SK-N-MC (cell line): ENCODE measurements at regions not wholly inside any gene's neighbourhood (a gene's known extent, or its start where the extent isn't known, plus 50 kb on each side); places are given as distances from the start of the nearest gene placed in this dataset.

Source experiments
- DNase-seq: peaks from one replicate; pipeline ENCODE4 v3.0.0-alpha.2; 2011; ENCODE audit warnings: low read depth, low spot score
- H3K27ac ChIP-seq: fragments of 200-600 bp; sonication (generic); 2 replicates; pipeline ENCODE4 v1.5.1; 2016; ENCODE audit warnings: mixed run types
- H3K36me3 ChIP-seq: fragments of 200-600 bp; sonication (generic); 2 replicates; pipeline ENCODE4 v1.6.1; 2017; ENCODE audit warnings: antibody characterized with exemption, low read length, mixed read lengths; ENCODE audit not compliant: insufficient read depth
- H3K4me3 ChIP-seq: fragments of 200-600 bp; sonication (generic); 2 replicates; pipeline ENCODE4 v1.5.1; 2016
- H3K9ac ChIP-seq: fragments of 200-600 bp; sonication (generic); 2 replicates; pipeline ENCODE4 v1.8.0; 2017; ENCODE audit warnings: mixed run types, mixed read lengths; ENCODE audit not compliant: insufficient read length
- H3K9me3 ChIP-seq: fragments of 200-600 bp; sonication (generic); 2 replicates; pipeline ENCODE4 v1.6.1; 2017; ENCODE audit warnings: low read depth, mild to moderate bottlenecking, antibody characterized with exemption, low read length, moderate library complexity, mixed read lengths
- EZH2 ChIP-seq: fragments of 200-600 bp; sonication (generic); IDR thresholded peaks from one replicate; pipeline ENCODE4 v1.6.1; 2017; ENCODE audit warnings: antibody characterized with exemption
- FOXP2 ChIP-seq: optimal IDR thresholded peaks from 2 replicates; pipeline ENCODE3; 2011; ENCODE audit warnings: mild to moderate bottlenecking, moderate library complexity; ENCODE audit not compliant: insufficient read depth; ENCODE audit errors: extremely low read length, control extremely low read depth
- POLR2AphosphoS5 ChIP-seq: IDR thresholded peaks from 2 replicates; pipeline ENCODE4 v1.6.1; 2012; ENCODE audit warnings: mild to moderate bottlenecking, low read depth, low read length, borderline replicate concordance

DNA sequence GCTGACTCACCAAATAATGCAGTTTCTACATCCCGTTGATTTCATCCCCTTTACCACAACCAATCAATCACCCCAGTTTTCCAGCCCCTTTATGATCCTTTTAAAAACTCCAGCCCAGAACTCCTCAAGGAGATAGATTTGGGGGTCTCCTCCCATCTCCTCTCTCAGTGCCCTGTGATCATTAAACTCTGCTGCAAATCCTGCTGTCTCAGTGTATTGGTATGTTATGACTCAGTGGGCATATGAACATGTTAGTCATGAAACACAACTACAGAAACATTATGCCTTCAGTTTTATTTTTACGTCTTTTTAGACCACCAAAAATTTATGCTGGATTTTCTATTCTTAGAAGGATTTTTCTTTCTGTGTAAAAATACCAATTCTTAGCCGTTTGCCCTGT is 213.7 kb downstream of the DIPK2A start:
- Histone ChIP-seq H3K36me3 (no peaks in the 10 kb centered on the region; the same call in 1 of the 2 replicates), H3K4me3 (no peak overlapping the region), H3K9ac (no peak overlapping the region), H3K27ac (no peak overlapping the region), H3K9me3 (no peaks in the 10 kb centered on the region; the same call in 1 of the 2 replicates)
- TF ChIP-seq POLR2AphosphoS5 = no peak
- TF ChIP-seq FOXP2 = no peak
- TF ChIP-seq EZH2 = no peak
- no peak for DNase-seq

DNA sequence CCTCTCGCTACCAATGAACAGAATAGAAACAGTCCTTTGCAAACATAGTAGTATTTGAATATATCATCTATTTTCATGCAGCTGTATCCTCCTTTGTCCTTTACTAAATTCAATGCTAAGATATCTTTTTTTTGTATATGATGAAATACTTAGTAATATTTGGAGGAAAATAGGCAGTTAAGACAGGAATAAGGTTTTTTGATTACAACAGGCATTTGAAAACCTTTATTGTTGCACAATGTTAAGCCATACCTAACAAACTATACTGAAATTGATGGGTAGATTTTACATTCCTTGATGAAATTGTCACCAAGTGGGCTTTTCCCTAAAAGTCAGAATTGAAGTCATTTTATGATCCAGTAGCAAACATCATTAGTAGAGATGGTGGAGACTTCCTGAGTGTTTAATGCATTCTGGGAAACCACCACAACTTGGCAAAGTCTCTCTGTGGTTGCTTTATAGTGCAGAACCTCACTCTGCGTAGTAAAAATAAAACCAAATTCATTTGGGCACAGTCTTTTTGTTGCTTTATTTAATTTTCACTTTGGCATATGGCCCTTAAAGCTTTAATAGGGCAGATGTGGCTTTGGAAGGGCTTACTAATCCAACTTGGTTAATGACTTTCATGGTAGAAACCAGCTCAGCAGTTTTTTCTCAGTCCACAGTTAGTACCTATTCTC is 216.0 kb downstream of the DIPK2A start:
- Histone ChIP-seq H3K27ac (peak overlapping the region; percentile 96), H3K9me3 (no peaks in the 10 kb centered on the region; the same call in 1 of the 2 replicates), H3K36me3 (no peaks in the 10 kb centered on the region; the same call in 1 of the 2 replicates), H3K9ac (peak overlapping the region; percentile 27), H3K4me3 (peak overlapping the region; percentile 67)
- TF ChIP-seq EZH2 = no peak
- TF ChIP-seq POLR2AphosphoS5 = peak; percentile 74; the same call in 1 of the 2 replicates
- no peak for TF ChIP-seq FOXP2
- peak; percentile 98 for DNase-seq

- H3K9ac ChIP-seq = no peak overlapping the region
- TF ChIP-seq FOXP2 = no peak
- TF ChIP-seq POLR2AphosphoS5 = no peak
- TF ChIP-seq EZH2 = no peak
- peak overlapping the region; percentile 96 for H3K27ac ChIP-seq
- peak overlapping the region; percentile 67 for H3K4me3 ChIP-seq
- peaks cover 2% of the 10 kb centered on the region; the same call in 1 of the 2 replicates for H3K9me3 ChIP-seq
- DNase-seq = no peak
- no peaks in the 10 kb centered on the region; the same call in 1 of the 2 replicates for H3K36me3 ChIP-seq
These were observed 217.4 kb downstream of the DIPK2A start for GRCh38 chr3:144189044-144189443.

DNA sequence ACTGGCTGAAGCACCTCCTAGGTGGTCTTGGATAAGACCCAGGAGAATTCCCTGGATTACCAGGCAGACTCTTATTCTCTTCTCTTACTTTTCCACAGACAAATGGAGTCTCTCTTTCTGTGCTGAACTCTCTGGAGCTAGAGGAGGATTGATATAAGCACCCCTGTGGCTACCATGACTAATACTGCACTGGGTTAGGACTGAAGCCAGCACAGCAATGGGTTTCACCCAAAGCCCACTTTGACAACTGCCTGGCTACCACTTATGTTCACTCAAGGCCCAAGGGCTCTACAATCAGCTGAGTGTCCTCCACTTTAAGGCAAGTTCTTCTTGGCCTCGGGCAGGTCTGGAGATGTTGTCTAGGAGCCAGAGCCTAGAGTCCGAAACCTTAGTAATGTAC is 225.5 kb downstream of the DIPK2A start:
- no peak for DNase-seq
- no peak overlapping the region for H3K4me3 ChIP-seq
- H3K9ac ChIP-seq = no peak overlapping the region
- H3K9me3 ChIP-seq = peaks cover 9% of the 10 kb centered on the region; the same call in 1 of the 2 replicates
- no peak for TF ChIP-seq POLR2AphosphoS5
- TF ChIP-seq FOXP2 = no peak
- TF ChIP-seq EZH2 = no peak
- H3K27ac ChIP-seq = no peak overlapping the region
- H3K36me3 ChIP-seq = peaks cover 2% of the 10 kb centered on the region; the same call in 1 of the 2 replicates

DNA sequence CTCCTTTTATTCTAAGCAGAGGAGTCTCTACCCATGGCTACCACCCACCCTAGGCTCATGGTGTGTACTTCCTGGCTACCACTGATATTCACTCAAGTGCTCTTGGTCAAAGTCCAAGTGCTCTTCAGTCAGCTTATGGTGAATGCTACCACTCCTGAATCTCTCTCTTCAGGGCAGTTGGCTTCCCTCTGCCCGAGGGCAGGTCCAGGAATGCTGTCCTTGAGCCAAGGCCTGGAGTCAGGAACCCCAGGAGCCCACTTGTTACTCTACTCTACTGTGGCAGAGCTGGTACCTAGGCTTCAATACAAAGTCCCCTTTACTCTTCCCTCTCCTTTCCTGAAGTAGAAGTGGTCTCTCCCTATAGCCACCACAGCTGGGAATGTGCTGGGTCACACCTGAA is 226.0 kb downstream of the DIPK2A start:
- Histone ChIP-seq H3K4me3 (no peak overlapping the region), H3K9ac (no peak overlapping the region), H3K36me3 (peaks cover 2% of the 10 kb centered on the region; the same call in 1 of the 2 replicates), H3K27ac (no peak overlapping the region), H3K9me3 (peaks cover 9% of the 10 kb centered on the region; the same call in 1 of the 2 replicates)
- TF ChIP-seq FOXP2 = no peak
- no peak for TF ChIP-seq EZH2
- no peak for TF ChIP-seq POLR2AphosphoS5
- DNase-seq = no peak

DNA sequence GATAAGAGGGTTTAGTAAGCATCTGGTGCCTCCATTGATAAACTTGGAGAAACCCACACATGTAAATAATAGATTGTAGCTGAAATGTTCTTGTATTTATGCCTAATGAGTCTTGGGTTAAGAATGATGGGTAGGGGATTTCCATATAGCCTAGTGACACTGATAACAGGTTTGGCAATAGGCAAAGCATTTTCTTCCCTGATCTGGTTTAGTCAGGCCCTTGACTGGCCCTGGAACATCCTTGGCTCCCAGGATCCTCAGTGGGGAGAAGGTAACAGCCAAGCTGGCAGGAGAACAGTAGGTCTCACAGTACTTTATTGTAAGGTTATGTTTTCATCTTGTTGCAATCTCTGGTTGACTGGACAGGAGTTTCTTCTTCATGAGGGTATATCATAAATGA is 228.4 kb downstream of the DIPK2A start:
- no peak overlapping the region for H3K9ac ChIP-seq
- no peaks in the 10 kb centered on the region; the same call in 1 of the 2 replicates for H3K9me3 ChIP-seq
- no peak for TF ChIP-seq POLR2AphosphoS5
- no peak for TF ChIP-seq FOXP2
- no peak for TF ChIP-seq EZH2
- no peaks in the 10 kb centered on the region for H3K36me3 ChIP-seq
- no peak for DNase-seq
- H3K27ac ChIP-seq = no peak overlapping the region
- no peak overlapping the region for H3K4me3 ChIP-seq

- Histone ChIP-seq H3K9ac (no peak overlapping the region), H3K4me3 (no peak overlapping the region), H3K27ac (no peak overlapping the region), H3K36me3 (no peaks in the 10 kb centered on the region), H3K9me3 (no peaks in the 10 kb centered on the region)
- DNase-seq = no peak
- TF ChIP-seq POLR2AphosphoS5 = no peak
- no peak for TF ChIP-seq FOXP2
- no peak for TF ChIP-seq EZH2
These were observed 228.8 kb downstream of the DIPK2A start for GRCh38 chr3:144200466-144200865.

GRCh38 chr3:144221761-144222160 is 250.1 kb downstream of the DIPK2A start:
- Histone ChIP-seq H3K36me3 (no peaks in the 10 kb centered on the region), H3K4me3 (no peak overlapping the region), H3K9ac (no peak overlapping the region), H3K9me3 (no peaks in the 10 kb centered on the region), H3K27ac (no peak overlapping the region)
- TF ChIP-seq POLR2AphosphoS5 (no peak), FOXP2 (no peak), EZH2 (no peak)
- DNase-seq = no peak
